ENCODE measurements at regions not wholly inside any gene's neighbourhood (a gene's known extent, or its start where the extent isn't known, plus 50 kb on each side); places are given as distances from the start of the nearest gene placed in this dataset.

- H3K36me3 ChIP-seq (ENCODE audit: control insufficient read depth in 2 of 2, extremely low read depth in 1 of 2, insufficient read depth in 1 of 2, low read length in 1 of 2): no peaks in the 10 kb centered on the region
- Mint-ChIP-seq H3K4me1 (no peaks in the 10 kb centered on the region), H3K27ac (no peak overlapping the region), H3K27me3 (no peaks in the 10 kb centered on the region), H3K36me3 (no peaks in the 10 kb centered on the region), H3K9me3 (peaks cover 4 to 21% (median 11%) of the 10 kb centered on the region in 3 donors), H3K4me3 (no peak overlapping the region)
- no CpG with 5 or more reads among the region's 1 CpG for WGBS (ENCODE audit: insufficient coverage)
- ChIA-PET CTCF (no interaction called here), POLR2A (no interaction called here)
- H3K27me3 ChIP-seq (replicated peaks in 1 of 2; ENCODE audit: control insufficient read depth in 2 of 2, extremely low read depth in 1 of 2, insufficient read depth in 2 of 2, low read length in 1 of 2): no peaks in the 10 kb centered on the region
- DNase-seq (no peak), ATAC-seq (replicated peaks in 1 of 4) (no peak)
- H3K27ac ChIP-seq (ENCODE audit: low read length): no peak overlapping the region
- H3K4me1 ChIP-seq (ENCODE audit: control insufficient read depth in 1 of 2, extremely low read depth in 1 of 2, insufficient read depth in 2 of 2, low read length in 2 of 2): no peaks in the 10 kb centered on the region
- H3K4me3 ChIP-seq (ENCODE audit: control insufficient read depth in 1 of 2, extremely low read depth in 1 of 2, low read length in 1 of 2): no peak overlapping the region
- H3K9me3 ChIP-seq: no peaks in the 10 kb centered on the region
These were observed 860.5 kb downstream of the SORCS1 start for GRCh38 chr10:106304056-106304455.

GRCh38 chr10:106302961-106303360 is 861.5 kb downstream of the SORCS1 start:
- DNase-seq (no peak), ATAC-seq (replicated peaks in 1 of 4) (no peak)
- Mint-ChIP-seq H3K4me3 (no peak overlapping the region), H3K36me3 (no peaks in the 10 kb centered on the region), H3K27me3 (no peaks in the 10 kb centered on the region), H3K27ac (no peak overlapping the region), H3K4me1 (no peaks in the 10 kb centered on the region), H3K9me3 (peaks cover 4 to 15% (median 9%) of the 10 kb centered on the region in 3 donors)
- Histone ChIP-seq H3K27me3 (replicated peaks in 1 of 2; ENCODE audit: control insufficient read depth in 2 of 2, extremely low read depth in 1 of 2, insufficient read depth in 2 of 2, low read length in 1 of 2) (no peaks in the 10 kb centered on the region), H3K36me3 (ENCODE audit: control insufficient read depth in 2 of 2, extremely low read depth in 1 of 2, insufficient read depth in 1 of 2, low read length in 1 of 2) (no peaks in the 10 kb centered on the region), H3K27ac (ENCODE audit: low read length) (no peak overlapping the region), H3K4me1 (ENCODE audit: control insufficient read depth in 1 of 2, extremely low read depth in 1 of 2, insufficient read depth in 2 of 2, low read length in 2 of 2) (no peaks in the 10 kb centered on the region), H3K4me3 (ENCODE audit: control insufficient read depth in 1 of 2, extremely low read depth in 1 of 2, low read length in 1 of 2) (no peak overlapping the region), H3K9me3 (no peaks in the 10 kb centered on the region)
- CTCF ChIA-PET: no interaction called here
- POLR2A ChIA-PET: no interaction called here
- 40% methylated on average over 1 of the region's 4 CpGs for WGBS (ENCODE audit: insufficient coverage)

DNA sequence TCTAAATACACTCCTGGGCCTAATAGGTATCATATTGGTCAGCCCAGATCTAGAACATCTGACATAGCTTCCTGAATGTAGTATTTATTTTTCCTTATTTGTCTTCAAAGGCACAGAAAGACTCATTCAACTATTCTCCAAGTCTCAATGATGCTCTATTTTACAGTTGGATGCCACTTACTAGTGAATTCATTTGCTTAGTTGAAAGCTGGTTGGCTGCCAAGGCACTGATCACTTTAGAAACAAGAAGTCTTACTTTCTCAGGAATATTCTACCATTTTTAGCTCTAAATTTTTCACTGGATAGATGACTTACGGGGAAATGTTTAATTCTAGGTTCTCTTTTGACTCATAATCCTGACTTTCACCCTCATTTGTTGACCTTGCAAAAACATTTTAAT is 863.4 kb downstream of the SORCS1 start:
- Histone ChIP-seq H3K4me1 (ENCODE audit: control insufficient read depth in 1 of 2, extremely low read depth in 1 of 2, insufficient read depth in 2 of 2, low read length in 2 of 2) (no peaks in the 10 kb centered on the region), H3K36me3 (ENCODE audit: control insufficient read depth in 2 of 2, extremely low read depth in 1 of 2, insufficient read depth in 1 of 2, low read length in 1 of 2) (no peaks in the 10 kb centered on the region), H3K4me3 (ENCODE audit: control insufficient read depth in 1 of 2, extremely low read depth in 1 of 2, low read length in 1 of 2) (no peak overlapping the region), H3K27me3 (replicated peaks in 1 of 2; ENCODE audit: control insufficient read depth in 2 of 2, extremely low read depth in 1 of 2, insufficient read depth in 2 of 2, low read length in 1 of 2) (no peaks in the 10 kb centered on the region), H3K27ac (ENCODE audit: low read length) (no peak overlapping the region), H3K9me3 (no peaks in the 10 kb centered on the region)
- Mint-ChIP-seq H3K27me3 (no peaks in the 10 kb centered on the region), H3K36me3 (no peaks in the 10 kb centered on the region), H3K9me3 (peaks cover 4 to 9% (median 6%) of the 10 kb centered on the region in 3 donors), H3K4me1 (no peaks in the 10 kb centered on the region), H3K4me3 (no peak overlapping the region), H3K27ac (no peak overlapping the region)
- ChIA-PET CTCF (no interaction called here), POLR2A (no interaction called here)
- no peak for ATAC-seq (replicated peaks in 1 of 4)
- DNase-seq: no peak
- no CpG with 5 or more reads among the region's 1 CpG for WGBS (ENCODE audit: insufficient coverage)

- Mint-ChIP-seq H3K4me1 (no peaks in the 10 kb centered on the region), H3K9me3 (peaks cover 7 to 14% (median 10%) of the 10 kb centered on the region in 3 donors), H3K27ac (no peak overlapping the region), H3K36me3 (no peaks in the 10 kb centered on the region), H3K4me3 (no peak overlapping the region), H3K27me3 (no peaks in the 10 kb centered on the region)
- no peak for ATAC-seq (replicated peaks in 1 of 4)
- Histone ChIP-seq H3K9me3 (no peaks in the 10 kb centered on the region), H3K27me3 (replicated peaks in 1 of 2; ENCODE audit: control insufficient read depth in 2 of 2, extremely low read depth in 1 of 2, insufficient read depth in 2 of 2, low read length in 1 of 2) (no peaks in the 10 kb centered on the region), H3K4me3 (ENCODE audit: control insufficient read depth in 1 of 2, extremely low read depth in 1 of 2, low read length in 1 of 2) (no peak overlapping the region), H3K36me3 (ENCODE audit: control insufficient read depth in 2 of 2, extremely low read depth in 1 of 2, insufficient read depth in 1 of 2, low read length in 1 of 2) (no peaks in the 10 kb centered on the region), H3K27ac (ENCODE audit: low read length) (no peak overlapping the region), H3K4me1 (ENCODE audit: control insufficient read depth in 1 of 2, extremely low read depth in 1 of 2, insufficient read depth in 2 of 2, low read length in 2 of 2) (no peaks in the 10 kb centered on the region)
- CTCF ChIA-PET: no interaction called here
- no CpG with 5 or more reads among the region's 3 CpGs for WGBS (ENCODE audit: insufficient coverage)
- DNase-seq: no peak
- POLR2A ChIA-PET: no interaction called here
These were observed 867.6 kb downstream of the SORCS1 start for GRCh38 chr10:106296750-106297392.

GRCh38 chr10:106284802-106285587 is 879.5 kb downstream of the SORCS1 start:
- 52% methylated on average over 4 of the region's 4 CpGs for WGBS (ENCODE audit: insufficient coverage)
- Mint-ChIP-seq H3K4me1 (no peaks in the 10 kb centered on the region), H3K27me3 (no peaks in the 10 kb centered on the region), H3K9me3 (peaks cover 21 to 37% (median 26%) of the 10 kb centered on the region in 3 donors), H3K4me3 (no peak overlapping the region), H3K36me3 (no peaks in the 10 kb centered on the region), H3K27ac (no peak overlapping the region)
- ChIA-PET CTCF (no interaction called here), POLR2A (no interaction called here)
- H3K4me1 ChIP-seq (ENCODE audit: control insufficient read depth in 1 of 2, extremely low read depth in 1 of 2, insufficient read depth in 2 of 2, low read length in 2 of 2): no peaks in the 10 kb centered on the region
- no peaks in the 10 kb centered on the region for H3K27me3 ChIP-seq (replicated peaks in 1 of 2; ENCODE audit: control insufficient read depth in 2 of 2, extremely low read depth in 1 of 2, insufficient read depth in 2 of 2, low read length in 1 of 2)
- ATAC-seq (replicated peaks in 1 of 4): no peak
- no peaks in the 10 kb centered on the region for H3K36me3 ChIP-seq (ENCODE audit: control insufficient read depth in 2 of 2, extremely low read depth in 1 of 2, insufficient read depth in 1 of 2, low read length in 1 of 2)
- no peak overlapping the region for H3K4me3 ChIP-seq (ENCODE audit: control insufficient read depth in 1 of 2, extremely low read depth in 1 of 2, low read length in 1 of 2)
- no peak overlapping the region for H3K27ac ChIP-seq (ENCODE audit: low read length)
- H3K9me3 ChIP-seq: no peaks in the 10 kb centered on the region
- no peak for DNase-seq

GRCh38 chr10:106280896-106281460 is 883.5 kb downstream of the SORCS1 start:
- Mint-ChIP-seq H3K27me3 (no peaks in the 10 kb centered on the region), H3K36me3 (no peaks in the 10 kb centered on the region), H3K27ac (no peak overlapping the region), H3K9me3 (peaks cover 13 to 35% (median 23%) of the 10 kb centered on the region in 3 donors), H3K4me1 (no peaks in the 10 kb centered on the region), H3K4me3 (no peak overlapping the region)
- ATAC-seq (replicated peaks in 1 of 4) (no peak), DNase-seq (no peak)
- 77% methylated on average over 6 of the region's 7 CpGs for WGBS (ENCODE audit: insufficient coverage)
- H3K4me3 ChIP-seq (ENCODE audit: control insufficient read depth in 1 of 2, extremely low read depth in 1 of 2, low read length in 1 of 2): no peak overlapping the region
- POLR2A ChIA-PET: no interaction called here
- CTCF ChIA-PET: no interaction called here
- H3K27ac ChIP-seq (ENCODE audit: low read length): no peak overlapping the region
- H3K36me3 ChIP-seq (ENCODE audit: control insufficient read depth in 2 of 2, extremely low read depth in 1 of 2, insufficient read depth in 1 of 2, low read length in 1 of 2): no peaks in the 10 kb centered on the region
- no peaks in the 10 kb centered on the region for H3K27me3 ChIP-seq (replicated peaks in 1 of 2; ENCODE audit: control insufficient read depth in 2 of 2, extremely low read depth in 1 of 2, insufficient read depth in 2 of 2, low read length in 1 of 2)
- no peaks in the 10 kb centered on the region for H3K4me1 ChIP-seq (ENCODE audit: control insufficient read depth in 1 of 2, extremely low read depth in 1 of 2, insufficient read depth in 2 of 2, low read length in 2 of 2)
- no peaks in the 10 kb centered on the region for H3K9me3 ChIP-seq
